ENCODE measurements at regions not wholly inside any gene's neighbourhood (a gene's known extent, or its start where the extent isn't known, plus 50 kb on each side); places are given as distances from the start of the nearest gene placed in this dataset.
"Not testable (repeated sequence)": the region's sequence is repeated elsewhere in the genome, so short reads cannot be mapped to it uniquely, and the experiment has no call there.

- no peak for DNase-seq (ENCODE audit: low read depth in 2 of 2)
Observed at GRCh38 chr11:134727204-134727603, 315.2 kb upstream of the B3GAT1 start.

- DNase-seq (ENCODE audit: low read depth in 2 of 2): no peak
Observed at GRCh38 chr11:134725716-134726639, 313.9 kb upstream of the B3GAT1 start.

GRCh38 chr11:134725211-134725610 is 313.2 kb upstream of the B3GAT1 start:
- DNase-seq (ENCODE audit: low read depth in 2 of 2): no peak

GRCh38 chr11:134724779-134725140 is 312.7 kb upstream of the B3GAT1 start:
- no peak for DNase-seq (ENCODE audit: low read depth in 2 of 2)

GRCh38 chr11:134724106-134724778 is 312.2 kb upstream of the B3GAT1 start:
- DNase-seq (ENCODE audit: low read depth in 2 of 2): no peak

- DNase-seq (ENCODE audit: low read depth in 2 of 2): not testable (repeated sequence)
Observed at GRCh38 chr11:134720691-134721070, 308.6 kb upstream of the B3GAT1 start.

- DNase-seq (ENCODE audit: low read depth in 2 of 2): not testable (repeated sequence)
Observed at GRCh38 chr11:134719940-134720690, 308.1 kb upstream of the B3GAT1 start.

GRCh38 chr11:134719397-134719796 is 307.4 kb upstream of the B3GAT1 start:
- no peak for DNase-seq (ENCODE audit: low read depth in 2 of 2)

GRCh38 chr11:134716582-134716981 is 304.5 kb upstream of the B3GAT1 start:
- no peak for DNase-seq (ENCODE audit: low read depth in 2 of 2)

GRCh38 chr11:134714021-134714656 is 302.1 kb upstream of the B3GAT1 start:
- DNase-seq (ENCODE audit: low read depth in 2 of 2): no peak

GRCh38 chr11:134712228-134713145 is 300.4 kb upstream of the B3GAT1 start:
- no peak for DNase-seq (ENCODE audit: low read depth in 2 of 2)

GRCh38 chr11:134711588-134711987 is 299.5 kb upstream of the B3GAT1 start:
- no peak for DNase-seq (ENCODE audit: low read depth in 2 of 2)

- no peak for DNase-seq (ENCODE audit: low read depth in 2 of 2)
Observed at GRCh38 chr11:134710861-134711407, 298.9 kb upstream of the B3GAT1 start.

- DNase-seq (ENCODE audit: low read depth in 2 of 2): no peak
Observed at GRCh38 chr11:134705858-134706257, 293.8 kb upstream of the B3GAT1 start.

GRCh38 chr11:134702827-134703226 is 290.8 kb upstream of the B3GAT1 start:
- DNase-seq (ENCODE audit: low read depth in 2 of 2): no peak

- DNase-seq (ENCODE audit: low read depth in 2 of 2): no peak
Observed at GRCh38 chr11:134701564-134702165, 289.6 kb upstream of the B3GAT1 start.

GRCh38 chr11:134700101-134700640 is 288.1 kb upstream of the B3GAT1 start:
- DNase-seq (ENCODE audit: low read depth in 2 of 2): no peak

- no peak for DNase-seq (ENCODE audit: low read depth in 2 of 2)
Observed at GRCh38 chr11:134696455-134696854, 284.4 kb upstream of the B3GAT1 start.

- no peak for DNase-seq (ENCODE audit: low read depth in 2 of 2)
Observed at GRCh38 chr11:134691985-134692384, 279.9 kb upstream of the B3GAT1 start.
